Esophagus squamous epithelium (tissue), 5 donors: ENCODE measurements at regions not wholly inside any gene's neighbourhood (a gene's known extent, or its start where the extent isn't known, plus 50 kb on each side); places are given as distances from the start of the nearest gene placed in this dataset.

Experiments used
- DNase-seq: peaks from one replicate; lab custom pipeline; 2025; lab: John Stamatoyannopoulos, UW
- H3K27ac ChIP-seq, 4 donors: fragments of 200-600 bp; sonication (generic); one replicate each; pipeline ENCODE4 v1.5.1; 2016 to 2019; ENCODE audit warnings: mild to moderate bottlenecking in 1 of 4
- H3K27me3 ChIP-seq, 4 donors: fragments of 200-600 bp; sonication (generic); 1 replicate in 3 of 4; 2 replicates in 1 of 4; pipeline versions ENCODE4 v1.5.1 to v1.6.0; 2017 to 2021; ENCODE audit warnings: antibody characterized with exemption in 1 of 4
- H3K36me3 ChIP-seq, 3 donors: fragments of 200-600 bp; sonication (generic); one replicate each; pipeline ENCODE4 v1.5.1; 2016 to 2019
- H3K4me1 ChIP-seq, 3 donors: fragments of 200-600 bp; sonication (generic); one replicate each; pipeline ENCODE4 v1.5.1; 2017 to 2019
- H3K4me3 ChIP-seq, 4 donors: fragments of 200-600 bp; sonication (generic); 1 replicate in 3 of 4; 2 replicates in 1 of 4; pipeline ENCODE4 v1.5.1; 2016 to 2019; ENCODE audit warnings: mild to moderate bottlenecking in 2 of 4, moderate library complexity in 1 of 4
- H3K9me3 ChIP-seq, 3 donors: fragments of 200-600 bp; sonication (generic); one replicate each; pipeline ENCODE4 v1.5.1; 2016 to 2019
- POLR2A ChIP-seq, 4 donors: fragments of 450-650 bp; IDR thresholded peaks; one replicate each; pipeline ENCODE4 v1.6.1; 2017; ENCODE audit warnings: antibody characterized with exemption in 4 of 4, mild to moderate bottlenecking in 4 of 4, moderate library complexity in 3 of 4
- WGBS, 2 donors: methylation state at CpG; one replicate each; pipeline ENCODE4 v1.1.5; 2018; 5-methylcytosine and 5-hydroxymethylcytosine counted together
- intact Hi-C: fragments of 100-400 bp; cut with DNase I; formaldehyde crosslinking; loops from one replicate; pipeline ENCODE4 v1.15.0; 2022
- TF ChIP-seq, protein P1 (sequence below), 6 experiments: fragments of 450-650 bp in 4 of 6; fragments of 200-600 bp in 2 of 6; sonication (generic) in 2 of 6; IDR thresholded peaks; one replicate each; pipeline ENCODE4 v1.5.1; 2016 to 2019; ENCODE audit warnings: antibody characterized with exemption in 6 of 6, mild to moderate bottlenecking in 4 of 6, moderate library complexity in 4 of 6
- donor health status: DM: yes; HTN: yes; CAD: no.

DNA sequence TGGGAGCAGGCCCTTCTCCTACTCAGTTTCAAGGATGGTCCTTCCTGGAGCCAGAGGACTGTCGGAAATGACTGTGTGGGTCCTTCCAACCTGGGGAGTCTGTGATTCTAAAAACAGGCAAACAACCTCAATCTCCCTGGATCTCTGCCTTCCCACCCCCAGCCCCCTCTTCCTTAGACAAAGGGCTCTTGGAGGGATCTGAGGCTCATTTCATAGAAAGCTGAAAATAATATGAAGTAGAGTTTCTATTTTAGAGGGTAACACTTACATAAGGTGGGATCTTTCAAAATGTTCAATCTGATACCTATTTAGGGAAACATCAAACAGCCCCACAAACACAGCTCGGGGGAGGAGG, 69.4 kb downstream of the RHOB start:
- no peak for DNase-seq
- Histone ChIP-seq H3K27ac (peak overlapping the region in 3 of 4 donors; percentile 50 to 82 (median 62)), H3K4me1 (peaks cover 4 to 44% (median 13%) of the 10 kb centered on the region in 3 donors), H3K4me3 (no peak overlapping the region), H3K27me3 (no peaks in the 10 kb centered on the region), H3K9me3 (no peaks in the 10 kb centered on the region), H3K36me3 (no peaks in the 10 kb centered on the region)
- TF ChIP-seq POLR2A (IDR thresholded peaks at IDR 0.05) = no peak
- TF ChIP-seq, protein P1, sequence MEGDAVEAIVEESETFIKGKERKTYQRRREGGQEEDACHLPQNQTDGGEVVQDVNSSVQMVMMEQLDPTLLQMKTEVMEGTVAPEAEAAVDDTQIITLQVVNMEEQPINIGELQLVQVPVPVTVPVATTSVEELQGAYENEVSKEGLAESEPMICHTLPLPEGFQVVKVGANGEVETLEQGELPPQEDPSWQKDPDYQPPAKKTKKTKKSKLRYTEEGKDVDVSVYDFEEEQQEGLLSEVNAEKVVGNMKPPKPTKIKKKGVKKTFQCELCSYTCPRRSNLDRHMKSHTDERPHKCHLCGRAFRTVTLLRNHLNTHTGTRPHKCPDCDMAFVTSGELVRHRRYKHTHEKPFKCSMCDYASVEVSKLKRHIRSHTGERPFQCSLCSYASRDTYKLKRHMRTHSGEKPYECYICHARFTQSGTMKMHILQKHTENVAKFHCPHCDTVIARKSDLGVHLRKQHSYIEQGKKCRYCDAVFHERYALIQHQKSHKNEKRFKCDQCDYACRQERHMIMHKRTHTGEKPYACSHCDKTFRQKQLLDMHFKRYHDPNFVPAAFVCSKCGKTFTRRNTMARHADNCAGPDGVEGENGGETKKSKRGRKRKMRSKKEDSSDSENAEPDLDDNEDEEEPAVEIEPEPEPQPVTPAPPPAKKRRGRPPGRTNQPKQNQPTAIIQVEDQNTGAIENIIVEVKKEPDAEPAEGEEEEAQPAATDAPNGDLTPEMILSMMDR (IDR thresholded peaks at IDR 0.05) = no peak
- intact Hi-C loops = no loop called here
- WGBS, 2 donors = 83 to 90% methylated on average over 1 to 2 of the region's 2 CpGs

DNA sequence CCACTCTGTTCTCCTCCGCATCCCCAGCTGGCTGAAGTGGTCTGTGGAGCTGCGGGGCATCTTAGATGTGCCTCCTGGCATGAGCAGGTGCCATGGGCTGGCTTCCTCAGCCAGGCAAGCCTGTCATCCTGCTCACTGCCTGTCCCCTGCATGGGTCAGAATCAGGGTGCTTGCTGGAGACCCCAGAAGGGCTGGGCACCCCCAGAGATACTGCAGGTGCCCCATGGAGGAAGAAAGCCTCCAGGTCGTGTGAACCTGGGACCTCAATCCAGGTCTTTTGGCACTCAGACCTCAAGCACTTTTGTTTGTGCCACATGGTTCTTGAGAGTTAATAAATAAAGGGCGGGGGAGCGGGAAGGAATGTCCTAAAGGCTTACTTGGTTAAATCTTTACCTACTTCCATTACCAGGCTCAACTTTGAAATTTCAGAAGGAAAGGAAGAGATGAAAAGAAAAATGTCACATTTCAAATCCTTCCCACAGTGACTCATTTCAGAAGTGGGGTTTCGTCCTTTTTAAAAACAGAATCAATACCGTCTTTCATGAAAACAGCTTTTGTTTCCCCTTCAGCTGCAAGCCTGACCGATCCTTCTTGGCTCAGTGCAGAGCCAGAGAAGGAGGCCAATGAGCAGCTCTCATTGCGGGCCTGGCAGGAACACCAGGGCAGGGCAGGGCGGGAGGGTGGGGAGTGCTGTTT, 69.9 kb downstream of the RHOB start:
- Histone ChIP-seq H3K27ac (peak overlapping the region; percentile 28 to 82 (median 56)), H3K27me3 (no peaks in the 10 kb centered on the region), H3K36me3 (no peaks in the 10 kb centered on the region), H3K9me3 (no peaks in the 10 kb centered on the region), H3K4me1 (peaks cover 4 to 39% (median 13%) of the 10 kb centered on the region in 3 donors), H3K4me3 (no peak overlapping the region)
- WGBS, 2 donors = 37 to 41% methylated on average over 7 to 10 of the region's 10 CpGs
- intact Hi-C loops = no loop called here
- TF ChIP-seq, protein P1 (IDR thresholded peaks at IDR 0.05) = no peak
- no peak for TF ChIP-seq POLR2A (IDR thresholded peaks at IDR 0.05)
- no peak for DNase-seq

DNA sequence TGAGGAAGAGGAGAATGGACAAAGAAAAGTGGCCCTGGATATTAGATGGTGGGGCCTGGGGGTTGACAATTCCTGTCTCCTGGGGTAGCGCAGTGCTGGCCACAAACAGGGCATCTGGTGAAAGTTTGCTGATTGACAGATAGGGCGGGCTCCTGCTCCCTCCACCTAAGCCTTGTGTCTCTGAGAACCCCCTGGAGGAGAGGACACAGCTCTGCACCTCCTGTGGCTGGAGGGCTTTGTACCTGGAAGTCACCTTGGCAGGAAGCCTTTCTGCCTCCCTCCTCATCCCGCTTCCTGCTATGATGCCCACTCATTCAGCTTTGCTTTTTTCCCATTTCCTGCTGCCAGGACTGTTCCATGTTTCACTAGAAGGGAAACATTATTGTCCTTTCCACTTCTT, 72.4 kb downstream of the RHOB start:
- H3K4me3 ChIP-seq = no peak overlapping the region
- no peak for DNase-seq
- no peaks in the 10 kb centered on the region for H3K27me3 ChIP-seq
- no peaks in the 10 kb centered on the region for H3K9me3 ChIP-seq
- H3K36me3 ChIP-seq = no peaks in the 10 kb centered on the region
- intact Hi-C loops = no loop called here
- H3K27ac ChIP-seq = no peak overlapping the region
- TF ChIP-seq, protein P1 (IDR thresholded peaks at IDR 0.05) = no peak
- no peak for TF ChIP-seq POLR2A (IDR thresholded peaks at IDR 0.05)
- H3K4me1 ChIP-seq = peaks cover 5 to 36% (median 13%) of the 10 kb centered on the region in 3 donors
- 81 to 100% methylated on average over 3 of the region's 3 CpGs for WGBS, 2 donors

DNA sequence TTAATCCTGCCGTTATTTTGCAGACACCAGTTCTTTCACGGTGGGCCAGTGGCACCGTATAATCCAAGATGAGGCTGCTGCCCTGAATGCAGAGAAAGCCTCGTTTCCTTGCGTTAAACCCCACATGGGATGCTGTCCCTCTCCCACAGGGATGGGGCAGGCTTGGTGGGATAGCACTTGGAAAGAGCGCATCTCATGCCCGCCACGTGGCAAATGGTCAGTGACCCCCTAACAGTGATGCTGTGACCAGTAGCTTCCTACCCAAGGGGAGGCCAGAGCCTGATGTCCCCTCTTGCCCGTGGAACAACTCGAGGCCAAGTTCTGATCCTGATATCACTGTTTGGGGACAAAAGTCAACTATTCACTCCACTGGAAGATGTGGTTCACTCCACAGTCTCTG, 73.3 kb downstream of the RHOB start:
- intact Hi-C loops = no loop called here
- TF ChIP-seq POLR2A (IDR thresholded peaks at IDR 0.05) = no peak
- TF ChIP-seq, protein P1 (IDR thresholded peaks at IDR 0.05) = no peak
- H3K36me3 ChIP-seq = no peaks in the 10 kb centered on the region

DNA sequence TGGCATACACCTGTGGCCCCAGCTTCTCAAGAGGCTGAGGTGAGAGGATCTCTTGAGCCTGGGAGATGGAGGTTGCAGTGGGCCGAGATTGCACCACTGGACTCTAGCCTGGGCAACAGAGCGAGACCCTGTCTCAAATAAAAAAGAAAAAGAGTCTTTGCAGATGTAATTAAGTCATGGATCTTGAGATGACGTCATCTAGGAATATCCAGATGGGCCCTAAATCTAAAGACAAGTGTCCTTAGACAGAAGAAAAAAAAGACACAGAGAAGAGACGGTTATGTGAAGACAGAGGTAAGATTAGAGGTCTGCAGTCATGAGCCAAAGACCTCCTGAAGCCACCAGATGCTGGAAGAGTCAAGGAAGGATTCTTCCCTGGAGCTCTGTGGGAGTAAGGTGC, 74.3 kb downstream of the RHOB start:
- Histone ChIP-seq H3K27me3 (no peaks in the 10 kb centered on the region), H3K9me3 (no peaks in the 10 kb centered on the region), H3K4me3 (no peak overlapping the region), H3K36me3 (no peaks in the 10 kb centered on the region), H3K27ac (no peak overlapping the region), H3K4me1 (peaks cover 8 to 37% (median 17%) of the 10 kb centered on the region in 3 donors)
- WGBS, 2 donors = 80 to 84% methylated on average over 4 of the region's 4 CpGs
- DNase-seq = no peak
- no peak for TF ChIP-seq POLR2A (IDR thresholded peaks at IDR 0.05)
- TF ChIP-seq, protein P1 (IDR thresholded peaks at IDR 0.05) = no peak
- intact Hi-C loops = no loop called here

More for the DNA sequence above, 73.3 kb downstream of the RHOB start:
- 79 to 95% methylated on average over 5 to 8 of the region's 10 CpGs for WGBS, 2 donors
- no peaks in the 10 kb centered on the region for H3K9me3 ChIP-seq
- no peak overlapping the region for H3K27ac ChIP-seq
- DNase-seq = no peak
- H3K4me3 ChIP-seq = no peak overlapping the region
- H3K27me3 ChIP-seq = no peaks in the 10 kb centered on the region
- H3K4me1 ChIP-seq = peaks cover 8 to 37% (median 10%) of the 10 kb centered on the region in 3 donors
